NCI-H526 (cell line): ENCODE measurements at regions not wholly inside any gene's neighbourhood (a gene's known extent, or its start where the extent isn't known, plus 50 kb on each side); places are given as distances from the start of the nearest gene placed in this dataset.
A peak's percentile ranks its signal among the peaks of the same experiment; 100 is the strongest.

Experiments used
- DNase-seq, 2 experiments: peaks; one replicate each; lab custom pipeline; 2025; lab: John Stamatoyannopoulos, UW

GRCh38 chr14:100659345-100660001, 67.2 kb upstream of the DLK1 start:
- DNase-seq = no peak

GRCh38 chr14:100660498-100660881, 66.2 kb upstream of the DLK1 start:
- no peak for DNase-seq

GRCh38 chr14:100660882-100661635, 65.6 kb upstream of the DLK1 start:
- DNase-seq = no peak

- peak in 1 of 2 experiments; percentile 76 for DNase-seq
Measured at GRCh38 chr14:100662879-100663760, 63.6 kb upstream of the DLK1 start.

- no peak for DNase-seq
Measured at GRCh38 chr14:100663761-100664052, 63.0 kb upstream of the DLK1 start.

- no peak for DNase-seq
Measured at GRCh38 chr14:100664231-100664630, 62.5 kb upstream of the DLK1 start.

GRCh38 chr14:100664841-100665510, 61.7 kb upstream of the DLK1 start:
- DNase-seq = no peak

GRCh38 chr14:100665511-100666032, 61.1 kb upstream of the DLK1 start:
- DNase-seq = no peak

GRCh38 chr14:100666403-100666802, 60.3 kb upstream of the DLK1 start:
- no peak for DNase-seq

GRCh38 chr14:100666851-100667250, 59.8 kb upstream of the DLK1 start:
- DNase-seq = no peak

- DNase-seq = no peak
Measured at GRCh38 chr14:100667656-100668055, 59.0 kb upstream of the DLK1 start.

- no peak for DNase-seq
Measured at GRCh38 chr14:100668352-100668751, 58.3 kb upstream of the DLK1 start.

GRCh38 chr14:100669011-100669412, 57.7 kb upstream of the DLK1 start:
- no peak for DNase-seq

- DNase-seq = no peak
Measured at GRCh38 chr14:100669468-100669867, 57.2 kb upstream of the DLK1 start.

- no peak for DNase-seq
Measured at GRCh38 chr14:100670017-100670752, 56.5 kb upstream of the DLK1 start.

- peak in 1 of 2 experiments; percentile 41 for DNase-seq
Measured at GRCh38 chr14:100670753-100671049, 56.0 kb upstream of the DLK1 start.

GRCh38 chr14:100671386-100671901, 55.2 kb upstream of the DLK1 start:
- DNase-seq = no peak

GRCh38 chr14:100671906-100672305, 54.8 kb upstream of the DLK1 start:
- DNase-seq = no peak

- DNase-seq = peak; percentile 75 to 90
Measured at GRCh38 chr14:100673085-100673806, 53.4 kb upstream of the DLK1 start.

- no peak for DNase-seq
Measured at GRCh38 chr14:100673807-100674154, 52.9 kb upstream of the DLK1 start.

GRCh38 chr14:100674428-100674827, 52.3 kb upstream of the DLK1 start:
- DNase-seq = no peak
